Brain microvascular endothelial cell (primary cell): ENCODE measurements at regions not wholly inside any gene's neighbourhood (a gene's known extent, or its start where the extent isn't known, plus 50 kb on each side); places are given as distances from the start of the nearest gene placed in this dataset.

ENCODE experiments used
- DNase-seq: peaks from one replicate; pipeline ENCODE4 v3.0.0-alpha.2; 2020
- H3K27ac ChIP-seq: fragments of 250-450 bp; sonication (Bioruptor Pico); 2 replicates; pipeline ENCODE4 v1.5.1; 2020; ENCODE audit warnings: mild to moderate bottlenecking, moderate library complexity
- H3K27me3 ChIP-seq: fragments of 250-450 bp; sonication (Bioruptor Pico); replicated peaks from 2 replicates; pipeline ENCODE4 v1.5.1; 2020; ENCODE audit warnings: mild to moderate bottlenecking
- H3K36me3 ChIP-seq: fragments of 250-450 bp; sonication (Bioruptor Pico); replicated peaks from 2 replicates; pipeline ENCODE4 v1.5.1; 2020; ENCODE audit warnings: mild to moderate bottlenecking
- H3K4me3 ChIP-seq: 2 replicates; pipeline ENCODE4 v1.5.1; 2011; ENCODE audit warnings: low read depth, mild to moderate bottlenecking, control low read depth, low read length, moderate library complexity
- in situ Hi-C: cut with HindIII; loops from 2 replicates; pipeline ENCODE4 v1.10.0; 2017; ENCODE audit warnings: low sequenced_read_pairs, low pct_ligation_motif_present
- TF ChIP-seq, protein P1 (sequence below): IDR thresholded peaks from 2 replicates; pipeline ENCODE4 v1.5.1; 2011; ENCODE audit warnings: low read depth, mild to moderate bottlenecking, moderate library complexity, low read length, control low read depth, inconsistent platforms; ENCODE audit errors: missing control alignments

DNA sequence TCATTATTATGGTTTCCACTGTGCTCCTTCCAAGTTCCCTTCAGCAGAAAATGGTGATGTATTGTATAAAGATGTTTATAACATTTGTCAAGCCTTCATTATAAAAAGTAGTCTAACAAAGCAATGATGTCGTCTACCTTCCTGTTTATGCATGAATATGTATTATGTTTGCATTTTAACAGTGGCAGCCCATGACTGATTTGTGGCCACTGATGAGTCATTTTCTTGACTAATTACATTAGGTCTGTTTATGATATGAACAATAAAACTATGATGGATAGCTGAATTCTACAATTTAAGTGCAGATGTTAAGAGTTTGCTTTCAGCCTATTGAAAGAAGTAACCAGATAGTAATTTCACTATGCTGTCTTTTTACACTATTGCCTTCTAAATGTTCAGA is 75.4 kb upstream of the ADAMTS19 start:
- no peaks in the 10 kb centered on the region for H3K27me3 ChIP-seq
- in situ Hi-C loops = no loop called here
- TF ChIP-seq, protein P1, sequence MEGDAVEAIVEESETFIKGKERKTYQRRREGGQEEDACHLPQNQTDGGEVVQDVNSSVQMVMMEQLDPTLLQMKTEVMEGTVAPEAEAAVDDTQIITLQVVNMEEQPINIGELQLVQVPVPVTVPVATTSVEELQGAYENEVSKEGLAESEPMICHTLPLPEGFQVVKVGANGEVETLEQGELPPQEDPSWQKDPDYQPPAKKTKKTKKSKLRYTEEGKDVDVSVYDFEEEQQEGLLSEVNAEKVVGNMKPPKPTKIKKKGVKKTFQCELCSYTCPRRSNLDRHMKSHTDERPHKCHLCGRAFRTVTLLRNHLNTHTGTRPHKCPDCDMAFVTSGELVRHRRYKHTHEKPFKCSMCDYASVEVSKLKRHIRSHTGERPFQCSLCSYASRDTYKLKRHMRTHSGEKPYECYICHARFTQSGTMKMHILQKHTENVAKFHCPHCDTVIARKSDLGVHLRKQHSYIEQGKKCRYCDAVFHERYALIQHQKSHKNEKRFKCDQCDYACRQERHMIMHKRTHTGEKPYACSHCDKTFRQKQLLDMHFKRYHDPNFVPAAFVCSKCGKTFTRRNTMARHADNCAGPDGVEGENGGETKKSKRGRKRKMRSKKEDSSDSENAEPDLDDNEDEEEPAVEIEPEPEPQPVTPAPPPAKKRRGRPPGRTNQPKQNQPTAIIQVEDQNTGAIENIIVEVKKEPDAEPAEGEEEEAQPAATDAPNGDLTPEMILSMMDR = no peak
- no peaks in the 10 kb centered on the region for H3K36me3 ChIP-seq
- no peak overlapping the region for H3K27ac ChIP-seq
- DNase-seq = no peak
- H3K4me3 ChIP-seq = no peak overlapping the region

DNA sequence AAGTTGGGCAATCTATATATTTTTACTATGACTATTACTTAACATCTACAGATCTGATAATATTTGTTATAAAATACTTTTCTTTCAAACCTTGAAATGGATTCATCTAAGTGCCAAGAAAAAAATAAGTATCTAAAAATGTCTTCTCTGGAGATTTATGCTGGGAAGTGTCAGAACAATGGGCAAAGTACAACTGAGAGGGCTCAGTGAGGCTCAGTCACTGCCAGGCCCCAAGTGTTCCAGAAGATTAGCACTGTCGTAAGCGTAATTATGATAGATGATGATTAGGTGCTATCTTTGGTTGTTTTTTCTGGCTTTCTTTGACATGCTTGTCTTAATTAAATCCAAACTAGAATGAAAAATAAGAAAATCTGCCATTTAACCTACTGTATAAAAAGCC is 72.2 kb upstream of the ADAMTS19 start:
- no peak overlapping the region for H3K27ac ChIP-seq

DNA sequence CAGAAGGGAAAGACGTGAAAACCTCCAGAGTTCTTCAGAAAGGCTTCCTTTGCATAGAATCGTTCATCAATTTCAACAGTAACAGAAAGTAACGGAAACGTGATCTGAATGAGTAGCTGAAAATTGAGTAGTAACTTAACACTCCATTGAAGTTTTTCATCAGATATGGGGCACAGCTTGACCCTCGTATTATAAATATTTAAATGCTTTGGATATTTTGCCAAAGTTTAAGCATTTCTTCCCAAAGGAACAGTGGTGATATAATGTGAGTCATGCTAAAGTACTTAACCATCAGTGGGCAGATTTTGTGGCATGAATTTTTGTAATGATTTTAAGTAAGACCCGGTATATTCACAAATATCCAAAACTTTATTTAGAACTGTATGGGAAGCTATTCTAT is 67.4 kb upstream of the ADAMTS19 start:
- H3K36me3 ChIP-seq = no peaks in the 10 kb centered on the region
- H3K27ac ChIP-seq = no peak overlapping the region
- H3K27me3 ChIP-seq = no peaks in the 10 kb centered on the region
- TF ChIP-seq, protein P1 = no peak
- in situ Hi-C loops = no loop called here
- H3K4me3 ChIP-seq = no peak overlapping the region
- no peak for DNase-seq

More for the DNA sequence above, 72.2 kb upstream of the ADAMTS19 start:
- H3K4me3 ChIP-seq = no peak overlapping the region
- in situ Hi-C loops = no loop called here
- H3K27me3 ChIP-seq = no peaks in the 10 kb centered on the region
- TF ChIP-seq, protein P1 = no peak
- H3K36me3 ChIP-seq = no peaks in the 10 kb centered on the region
- DNase-seq = no peak

DNA sequence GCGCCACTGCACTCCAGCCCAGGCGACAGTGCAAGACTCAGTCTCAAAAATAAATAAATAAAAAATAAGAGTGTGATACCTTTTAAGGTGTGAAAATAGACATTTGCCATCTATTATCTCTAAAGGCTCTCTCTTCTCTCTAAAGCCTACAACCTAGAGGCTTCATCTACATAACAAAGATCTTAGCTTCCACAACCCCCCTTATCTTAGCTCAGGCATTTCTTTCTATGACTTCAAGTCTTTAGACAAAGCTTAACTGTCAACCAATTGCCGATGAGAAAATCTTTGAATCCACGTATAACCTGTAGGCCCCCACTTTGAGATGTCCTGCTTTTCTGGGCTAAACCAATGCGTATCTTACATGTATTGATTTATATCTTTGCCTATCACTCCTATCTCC is 64.9 kb upstream of the ADAMTS19 start:
- Histone ChIP-seq H3K4me3 (no peak overlapping the region), H3K27ac (no peak overlapping the region), H3K27me3 (no peaks in the 10 kb centered on the region), H3K36me3 (no peaks in the 10 kb centered on the region)
- TF ChIP-seq, protein P1 = no peak
- DNase-seq = no peak
- in situ Hi-C loops = no loop called here

DNA sequence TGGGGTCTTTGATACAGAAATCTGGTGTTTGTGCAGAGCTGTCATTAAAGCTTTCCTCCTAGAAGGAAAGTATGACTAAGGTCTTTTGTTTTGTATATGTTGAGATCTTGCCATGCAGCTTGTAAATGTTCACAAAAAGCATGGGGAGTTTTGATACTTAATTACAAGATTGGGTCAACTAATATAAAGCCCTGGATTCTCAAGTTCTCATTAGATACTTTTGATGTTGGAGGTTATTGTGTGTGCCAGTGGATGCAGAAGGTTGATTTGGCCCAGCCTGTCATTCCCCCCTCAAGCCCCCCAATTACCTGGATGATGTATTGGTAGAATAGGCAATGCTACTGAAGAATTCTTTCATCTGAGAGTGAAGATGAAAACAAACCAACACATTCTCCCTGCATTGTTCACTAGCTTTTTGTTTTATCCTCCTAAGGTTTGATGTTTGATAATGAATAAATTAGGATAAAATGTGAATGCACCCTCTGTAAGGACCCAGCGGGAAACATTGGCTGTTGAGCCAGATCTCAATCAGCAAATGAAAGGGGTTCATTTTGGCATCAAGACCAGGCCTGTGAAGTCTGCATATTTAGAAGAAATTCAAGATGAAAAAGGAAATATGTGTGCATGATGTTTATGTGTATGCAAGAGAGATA is 61.9 kb upstream of the ADAMTS19 start:
- TF ChIP-seq, protein P1 = no peak
- in situ Hi-C loops = no loop called here

DNA sequence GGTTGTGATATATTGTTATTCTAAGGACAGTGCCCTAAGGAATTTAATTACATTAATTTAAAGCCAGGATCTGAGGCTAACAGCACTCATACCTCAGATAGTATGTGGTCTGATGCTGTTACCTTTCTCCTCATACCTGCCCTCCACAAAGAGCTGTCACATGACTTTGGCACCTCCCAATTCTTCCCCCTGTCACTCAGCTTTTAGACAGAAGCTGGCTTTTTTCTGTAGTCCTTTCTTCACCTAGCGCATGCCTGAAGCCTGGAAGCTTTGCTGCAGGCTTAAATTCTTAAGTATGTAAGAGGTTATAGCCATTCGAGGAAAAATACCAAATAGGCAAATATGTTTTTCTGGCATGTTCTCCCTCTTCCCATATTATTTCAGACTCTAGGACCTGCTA is 61.0 kb upstream of the ADAMTS19 start:
- H3K27me3 ChIP-seq = no peaks in the 10 kb centered on the region
- no peak overlapping the region for H3K27ac ChIP-seq
- TF ChIP-seq, protein P1 = no peak
- no peak for DNase-seq
- H3K4me3 ChIP-seq = no peak overlapping the region
- H3K36me3 ChIP-seq = no peaks in the 10 kb centered on the region
- in situ Hi-C loops = no loop called here

More for the DNA sequence above, 61.9 kb upstream of the ADAMTS19 start:
- Histone ChIP-seq H3K4me3 (no peak overlapping the region), H3K27ac (no peak overlapping the region), H3K36me3 (no peaks in the 10 kb centered on the region), H3K27me3 (no peaks in the 10 kb centered on the region)
- DNase-seq = no peak
